Stimulated activated CD4-positive, alpha-beta T cell treated with anti-CD3 and anti-CD28 coated beads, Interleukin-2, amount 100 ng/mL, for 4 hours (primary cell): ENCODE measurements at regions not wholly inside any gene's neighbourhood (a gene's known extent, or its start where the extent isn't known, plus 50 kb on each side); places are given as distances from the start of the nearest gene placed in this dataset.

Experiments used
- DNase-seq: peaks from one replicate; pipeline ENCODE4 v3.0.0-alpha.2; 2020; ENCODE audit warnings: low read depth

- DNase-seq = no peak
Observed at GRCh38 chr11:116557282-116557681, 215.5 kb downstream of the BUD13 start.

GRCh38 chr11:116556483-116556882 lies 216.3 kb downstream of the BUD13 start:
- no peak for DNase-seq

GRCh38 chr11:116553482-116553881 lies 219.3 kb downstream of the BUD13 start:
- no peak for DNase-seq

- DNase-seq = no peak
Observed at GRCh38 chr11:116551576-116551975, 221.2 kb downstream of the BUD13 start.

- DNase-seq = no peak
Observed at GRCh38 chr11:116548256-116548655, 224.5 kb downstream of the BUD13 start.

DNA sequence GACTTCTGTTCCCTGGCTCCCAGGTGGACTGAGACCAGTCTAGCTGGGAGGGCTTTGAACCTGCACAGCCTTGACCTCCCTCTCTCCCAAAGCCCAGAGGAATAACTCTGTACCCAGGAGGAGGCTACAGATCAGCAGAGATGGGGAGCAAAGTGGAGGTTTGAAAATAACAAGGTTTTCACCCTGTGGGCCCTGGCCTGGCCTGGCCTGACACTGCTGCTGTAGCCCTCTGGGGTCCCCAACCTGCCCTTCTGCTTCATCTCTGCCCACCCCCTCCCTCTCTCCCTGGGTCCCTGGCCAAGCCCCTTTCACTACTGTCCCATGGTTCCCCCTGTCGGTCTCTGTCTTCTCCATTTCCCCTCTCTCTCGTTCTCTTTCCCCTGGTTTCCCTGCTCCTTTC lies 225.2 kb downstream of the BUD13 start:
- no peak for DNase-seq

GRCh38 chr11:116545912-116546311 lies 226.9 kb downstream of the BUD13 start:
- no peak for DNase-seq

DNA sequence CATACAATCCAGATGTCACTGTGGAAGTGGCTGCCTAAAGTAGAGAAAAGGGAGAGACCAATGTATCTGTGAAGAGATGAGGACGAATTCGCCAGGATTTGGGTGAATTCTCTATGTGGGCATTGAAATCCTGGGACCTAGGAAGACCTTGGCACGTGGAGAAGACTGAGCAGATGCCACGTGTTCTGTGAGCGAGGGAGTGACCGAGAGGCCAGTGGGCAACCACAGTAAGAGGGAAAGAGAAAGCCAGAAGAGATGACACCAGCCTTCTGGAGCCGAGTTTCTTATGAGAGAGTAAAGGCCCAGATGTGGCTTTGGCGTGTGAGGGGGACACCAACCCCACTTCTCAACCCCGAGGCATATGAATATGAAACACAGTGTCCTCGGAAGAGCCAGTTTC lies 228.1 kb downstream of the BUD13 start:
- no peak for DNase-seq

GRCh38 chr11:116543911-116544475 lies 228.8 kb downstream of the BUD13 start:
- DNase-seq = no peak

DNA sequence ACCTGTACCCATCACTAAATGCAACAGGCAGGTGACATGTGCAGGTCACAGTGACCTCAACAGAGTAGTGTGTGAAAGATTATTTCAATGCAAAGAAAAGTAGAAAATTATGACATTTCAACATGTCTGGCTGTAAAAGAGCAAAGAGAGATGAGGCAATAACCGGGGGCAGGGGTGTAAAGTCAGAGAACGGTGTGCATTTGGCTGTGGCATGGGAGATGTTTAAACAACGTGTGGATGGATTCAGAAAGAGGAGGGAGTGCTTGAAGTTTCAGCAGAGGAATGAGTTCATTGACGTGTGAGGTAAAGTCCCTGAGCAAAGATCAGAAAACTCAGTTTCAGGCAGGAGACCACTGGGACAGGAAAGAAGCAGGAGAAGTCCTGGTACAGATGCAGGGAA lies 229.7 kb downstream of the BUD13 start:
- DNase-seq = no peak

DNA sequence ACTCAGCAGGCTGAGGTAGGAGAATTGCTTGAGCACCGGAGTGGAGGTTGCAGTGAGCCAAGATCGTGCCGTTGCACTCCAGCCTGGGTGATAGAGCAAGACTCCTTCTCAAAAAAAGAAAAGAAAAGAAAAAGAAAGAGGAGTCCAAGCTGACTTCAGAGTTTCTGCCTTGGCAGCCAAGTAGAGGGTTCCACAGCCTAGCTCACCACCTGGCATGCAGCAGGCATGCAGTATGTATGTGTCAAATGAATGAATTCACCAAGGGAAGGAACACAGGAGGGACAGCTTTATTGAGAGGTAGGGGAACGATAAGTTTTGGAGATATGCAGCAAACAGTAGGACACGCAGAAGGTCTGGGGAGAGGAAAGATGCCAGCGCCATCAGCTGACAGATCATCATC lies 230.4 kb downstream of the BUD13 start:
- no peak for DNase-seq

GRCh38 chr11:116541460-116541859 lies 231.3 kb downstream of the BUD13 start:
- DNase-seq = no peak

- no peak for DNase-seq
Observed at GRCh38 chr11:116540645-116541304, 232.0 kb downstream of the BUD13 start.

GRCh38 chr11:116539836-116540418 lies 232.9 kb downstream of the BUD13 start:
- no peak for DNase-seq

- no peak for DNase-seq
Observed at GRCh38 chr11:116539211-116539610, 233.6 kb downstream of the BUD13 start.

- no peak for DNase-seq
Observed at GRCh38 chr11:116538677-116539076, 234.1 kb downstream of the BUD13 start.

DNA sequence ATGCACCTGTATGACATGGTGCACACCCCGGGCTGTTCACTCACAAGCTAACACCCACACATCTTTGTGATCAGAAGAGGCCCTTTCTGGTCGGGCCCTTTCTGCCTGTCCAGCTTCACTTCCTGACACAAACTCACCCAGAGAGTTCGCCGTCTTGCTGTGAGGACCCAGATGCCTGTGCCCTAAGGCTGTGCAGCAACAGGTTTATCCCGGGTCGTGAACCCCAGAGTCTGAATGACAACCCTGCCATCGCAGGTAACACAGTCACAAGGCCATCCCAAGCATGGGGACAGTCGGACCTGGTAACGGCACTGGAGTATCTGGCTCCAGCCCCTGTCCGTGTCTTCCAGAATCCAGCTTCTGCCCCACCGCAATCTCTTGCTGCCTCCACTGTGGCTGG lies 235.1 kb downstream of the BUD13 start:
- no peak for DNase-seq

DNA sequence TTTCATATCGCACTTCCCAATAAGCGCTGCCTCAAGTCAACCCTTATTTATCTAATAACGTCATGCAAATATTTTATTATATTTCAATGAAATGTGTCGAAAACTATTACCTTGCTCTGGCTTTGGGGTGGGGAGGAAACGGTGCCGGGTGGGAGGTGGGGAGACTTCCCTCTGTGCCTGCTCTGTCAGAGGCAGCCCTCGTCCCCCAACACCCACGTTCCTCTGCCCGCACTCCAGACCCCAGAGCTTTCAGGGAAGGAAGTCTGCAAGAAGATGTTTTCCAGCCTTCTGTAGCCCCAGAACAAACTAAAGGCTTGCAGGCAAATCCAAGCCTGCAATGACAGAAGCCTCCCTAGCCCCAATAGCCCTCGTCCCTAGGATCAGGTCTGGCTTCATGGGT lies 235.7 kb downstream of the BUD13 start:
- DNase-seq = no peak

DNA sequence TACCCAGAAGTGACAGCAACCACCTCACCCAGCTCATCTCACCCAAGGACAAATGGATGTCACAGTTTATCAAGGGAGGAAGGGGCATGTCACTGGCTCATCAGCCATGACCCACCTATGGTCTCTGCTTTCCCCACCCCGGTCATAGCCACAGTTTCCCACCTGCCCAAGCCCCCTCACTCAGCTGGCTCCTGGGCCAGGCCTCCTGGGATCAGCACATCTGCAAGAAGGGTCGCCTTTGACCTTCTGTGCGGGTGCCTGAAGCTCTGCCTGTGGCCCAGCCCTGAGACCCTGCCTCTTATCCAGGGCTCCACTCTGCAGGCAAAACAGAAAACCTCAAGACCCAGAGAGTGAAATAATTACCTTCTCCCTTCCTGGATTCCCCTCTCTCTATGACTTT lies 236.4 kb downstream of the BUD13 start:
- no peak for DNase-seq

GRCh38 chr11:116535994-116536393 lies 236.8 kb downstream of the BUD13 start:
- DNase-seq = no peak

DNA sequence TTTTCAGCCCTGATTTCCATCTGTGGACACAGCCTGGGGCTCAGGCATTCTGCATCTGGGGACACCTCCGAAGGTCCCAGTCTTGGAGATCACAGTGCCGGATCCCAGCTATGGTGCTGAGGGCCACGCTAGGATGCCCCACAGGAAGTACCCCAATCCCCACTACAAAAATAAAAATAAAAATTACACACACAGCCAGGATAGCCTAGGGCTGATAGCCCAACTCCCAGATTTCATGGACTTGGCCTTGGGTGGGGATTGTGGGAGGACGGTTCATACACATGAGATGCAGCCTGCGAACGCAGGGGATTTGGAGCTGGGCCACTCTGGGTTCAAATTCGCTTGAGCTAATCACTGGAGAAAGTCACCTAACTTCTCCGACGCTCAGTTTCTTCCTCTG lies 237.7 kb downstream of the BUD13 start:
- DNase-seq = no peak

GRCh38 chr11:116534270-116534975 lies 238.4 kb downstream of the BUD13 start:
- DNase-seq = no peak

- DNase-seq = no peak
Observed at GRCh38 chr11:116533186-116533825, 239.5 kb downstream of the BUD13 start.
